ENCODE measurements at regions not wholly inside any gene's neighbourhood (a gene's known extent, or its start where the extent isn't known, plus 50 kb on each side); places are given as distances from the start of the nearest gene placed in this dataset.

DNA sequence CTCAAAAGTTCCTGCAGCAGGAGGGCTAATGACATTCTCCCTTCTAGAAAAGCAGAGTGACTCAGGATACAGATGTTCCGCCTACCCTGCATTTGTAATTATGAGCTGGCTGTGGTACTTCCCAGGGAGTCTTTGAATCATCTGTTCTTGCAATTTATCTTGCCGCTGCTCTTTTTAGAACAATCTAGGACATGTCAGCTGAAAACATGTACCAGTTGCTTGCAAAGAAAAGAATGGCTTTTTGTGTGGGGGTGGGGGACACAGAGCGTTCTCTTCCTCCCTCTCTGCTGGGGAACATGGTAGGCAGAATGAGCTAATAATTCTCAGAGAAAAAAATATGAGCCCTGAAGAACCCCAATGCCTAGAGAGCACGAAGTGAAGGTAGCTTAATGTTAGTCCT lies 51.7 kb upstream of the TUT7 start:
- TF ChIP-seq, protein P1, sequence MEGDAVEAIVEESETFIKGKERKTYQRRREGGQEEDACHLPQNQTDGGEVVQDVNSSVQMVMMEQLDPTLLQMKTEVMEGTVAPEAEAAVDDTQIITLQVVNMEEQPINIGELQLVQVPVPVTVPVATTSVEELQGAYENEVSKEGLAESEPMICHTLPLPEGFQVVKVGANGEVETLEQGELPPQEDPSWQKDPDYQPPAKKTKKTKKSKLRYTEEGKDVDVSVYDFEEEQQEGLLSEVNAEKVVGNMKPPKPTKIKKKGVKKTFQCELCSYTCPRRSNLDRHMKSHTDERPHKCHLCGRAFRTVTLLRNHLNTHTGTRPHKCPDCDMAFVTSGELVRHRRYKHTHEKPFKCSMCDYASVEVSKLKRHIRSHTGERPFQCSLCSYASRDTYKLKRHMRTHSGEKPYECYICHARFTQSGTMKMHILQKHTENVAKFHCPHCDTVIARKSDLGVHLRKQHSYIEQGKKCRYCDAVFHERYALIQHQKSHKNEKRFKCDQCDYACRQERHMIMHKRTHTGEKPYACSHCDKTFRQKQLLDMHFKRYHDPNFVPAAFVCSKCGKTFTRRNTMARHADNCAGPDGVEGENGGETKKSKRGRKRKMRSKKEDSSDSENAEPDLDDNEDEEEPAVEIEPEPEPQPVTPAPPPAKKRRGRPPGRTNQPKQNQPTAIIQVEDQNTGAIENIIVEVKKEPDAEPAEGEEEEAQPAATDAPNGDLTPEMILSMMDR (IDR thresholded peaks at IDR 0.05; ENCODE audit: borderline replicate concordance, control extremely low read depth, extremely low read depth, insufficient read depth, missing control alignments): no peak
- in situ Hi-C loops (cut with MboI; ENCODE audit: low sequenced_read_pairs, unreplicated experiment): no loop called here
- no peak for DNase-seq (ENCODE audit: low spot score)

DNA sequence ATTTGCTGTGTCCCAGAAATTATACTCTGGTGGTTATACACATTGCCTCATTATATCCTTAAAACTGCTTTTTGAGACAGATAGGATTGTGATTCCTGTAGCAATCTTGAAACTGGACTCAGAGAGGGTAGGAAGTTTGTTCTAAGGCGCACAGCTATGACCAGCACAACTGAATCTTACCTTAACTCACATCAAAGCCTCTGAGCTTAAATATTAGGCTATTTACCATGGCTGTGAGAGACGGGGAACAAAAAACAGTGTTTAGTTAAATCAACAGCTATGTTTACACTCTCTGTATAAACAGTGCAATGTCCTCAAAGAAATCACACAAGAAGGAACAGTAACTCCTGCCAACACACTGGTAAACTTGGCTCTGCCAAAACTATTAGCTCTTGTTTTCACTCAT lies 50.9 kb upstream of the TUT7 start:
- TF ChIP-seq, protein P1 (IDR thresholded peaks at IDR 0.05; ENCODE audit: borderline replicate concordance, control extremely low read depth, extremely low read depth, insufficient read depth, missing control alignments): no peak
- no peak for DNase-seq (ENCODE audit: low spot score)
- in situ Hi-C loops (cut with MboI; ENCODE audit: low sequenced_read_pairs, unreplicated experiment): no loop called here

Data from GM13976 (cell line).